ENCODE measurements at regions not wholly inside any gene's neighbourhood (a gene's known extent, or its start where the extent isn't known, plus 50 kb on each side); places are given as distances from the start of the nearest gene placed in this dataset.

DNA sequence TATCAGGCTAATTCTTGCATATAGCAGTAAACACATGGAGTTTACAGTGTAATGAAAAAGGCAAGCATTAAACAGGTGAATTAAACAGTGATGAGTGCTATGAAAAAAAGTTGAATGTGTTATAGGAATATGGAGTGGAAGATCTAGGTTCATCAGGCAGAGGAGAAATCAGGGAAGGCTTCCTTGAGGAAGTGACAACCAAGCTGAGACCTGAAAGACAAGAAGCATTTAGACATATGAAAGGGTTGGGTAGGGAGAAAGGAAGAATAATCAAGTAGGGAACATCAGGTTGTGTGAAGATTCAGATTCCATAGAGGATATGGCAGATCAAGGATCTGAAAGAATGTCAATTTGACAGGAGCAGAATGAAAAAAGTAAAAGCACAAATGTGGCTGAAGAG lies 612.5 kb downstream of the PRELID2 start:
- TF ChIP-seq, protein P1, sequence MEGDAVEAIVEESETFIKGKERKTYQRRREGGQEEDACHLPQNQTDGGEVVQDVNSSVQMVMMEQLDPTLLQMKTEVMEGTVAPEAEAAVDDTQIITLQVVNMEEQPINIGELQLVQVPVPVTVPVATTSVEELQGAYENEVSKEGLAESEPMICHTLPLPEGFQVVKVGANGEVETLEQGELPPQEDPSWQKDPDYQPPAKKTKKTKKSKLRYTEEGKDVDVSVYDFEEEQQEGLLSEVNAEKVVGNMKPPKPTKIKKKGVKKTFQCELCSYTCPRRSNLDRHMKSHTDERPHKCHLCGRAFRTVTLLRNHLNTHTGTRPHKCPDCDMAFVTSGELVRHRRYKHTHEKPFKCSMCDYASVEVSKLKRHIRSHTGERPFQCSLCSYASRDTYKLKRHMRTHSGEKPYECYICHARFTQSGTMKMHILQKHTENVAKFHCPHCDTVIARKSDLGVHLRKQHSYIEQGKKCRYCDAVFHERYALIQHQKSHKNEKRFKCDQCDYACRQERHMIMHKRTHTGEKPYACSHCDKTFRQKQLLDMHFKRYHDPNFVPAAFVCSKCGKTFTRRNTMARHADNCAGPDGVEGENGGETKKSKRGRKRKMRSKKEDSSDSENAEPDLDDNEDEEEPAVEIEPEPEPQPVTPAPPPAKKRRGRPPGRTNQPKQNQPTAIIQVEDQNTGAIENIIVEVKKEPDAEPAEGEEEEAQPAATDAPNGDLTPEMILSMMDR (conservative IDR thresholded peaks at IDR 0.05; ENCODE audit: low read length), result no peak
- TF ChIP-seq EZH2phosphoT487 (IDR thresholded peaks at IDR 0.05; ENCODE audit: borderline replicate concordance), result no peak
